ENCODE measurements at regions not wholly inside any gene's neighbourhood (a gene's known extent, or its start where the extent isn't known, plus 50 kb on each side); places are given as distances from the start of the nearest gene placed in this dataset.

GRCh38 chr18:53991202-53991601 lies 233.3 kb downstream of the MBD2 start:
- ChIA-PET POLR2A (no interaction called here), CTCF (no interaction called here)
- intact Hi-C loops (cut with micrococcal nuclease): no loop called here
- TF ChIP-seq, protein P1, sequence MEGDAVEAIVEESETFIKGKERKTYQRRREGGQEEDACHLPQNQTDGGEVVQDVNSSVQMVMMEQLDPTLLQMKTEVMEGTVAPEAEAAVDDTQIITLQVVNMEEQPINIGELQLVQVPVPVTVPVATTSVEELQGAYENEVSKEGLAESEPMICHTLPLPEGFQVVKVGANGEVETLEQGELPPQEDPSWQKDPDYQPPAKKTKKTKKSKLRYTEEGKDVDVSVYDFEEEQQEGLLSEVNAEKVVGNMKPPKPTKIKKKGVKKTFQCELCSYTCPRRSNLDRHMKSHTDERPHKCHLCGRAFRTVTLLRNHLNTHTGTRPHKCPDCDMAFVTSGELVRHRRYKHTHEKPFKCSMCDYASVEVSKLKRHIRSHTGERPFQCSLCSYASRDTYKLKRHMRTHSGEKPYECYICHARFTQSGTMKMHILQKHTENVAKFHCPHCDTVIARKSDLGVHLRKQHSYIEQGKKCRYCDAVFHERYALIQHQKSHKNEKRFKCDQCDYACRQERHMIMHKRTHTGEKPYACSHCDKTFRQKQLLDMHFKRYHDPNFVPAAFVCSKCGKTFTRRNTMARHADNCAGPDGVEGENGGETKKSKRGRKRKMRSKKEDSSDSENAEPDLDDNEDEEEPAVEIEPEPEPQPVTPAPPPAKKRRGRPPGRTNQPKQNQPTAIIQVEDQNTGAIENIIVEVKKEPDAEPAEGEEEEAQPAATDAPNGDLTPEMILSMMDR (IDR thresholded peaks at IDR 0.05): no peak
- ATAC-seq (ENCODE audit: low read depth) (no peak), DNase-seq (no peak)
- no peak overlapping the region for H3K4me3 Mint-ChIP-seq
- H3K9me3 Mint-ChIP-seq: no peaks in the 10 kb centered on the region
- no peaks in the 10 kb centered on the region for H3K27me3 Mint-ChIP-seq
- no peak overlapping the region for H3K27ac Mint-ChIP-seq
- H3K36me3 Mint-ChIP-seq (ENCODE audit: low read depth): no peaks in the 10 kb centered on the region
- no peaks in the 10 kb centered on the region for H3K4me1 Mint-ChIP-seq

DNA sequence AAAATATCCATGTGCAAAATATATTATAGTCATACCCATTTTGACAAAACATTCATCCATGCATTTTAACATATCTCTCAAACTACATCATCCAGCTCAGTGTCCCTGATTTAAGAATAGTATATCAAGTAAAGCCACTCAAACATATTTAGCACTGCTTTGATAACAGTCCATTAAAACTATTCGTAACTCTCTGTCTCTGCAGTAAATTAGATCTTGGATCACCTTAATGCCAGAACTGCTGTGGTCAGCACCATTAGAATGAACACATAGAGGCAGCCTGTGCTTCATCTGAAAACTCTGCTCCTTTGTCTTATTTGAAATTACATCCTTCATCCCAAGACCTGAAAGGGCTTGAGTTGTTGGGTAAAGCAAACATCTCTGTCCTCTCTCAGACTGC lies 234.0 kb downstream of the MBD2 start:
- ChIA-PET POLR2A (no interaction called here), CTCF (no interaction called here)
- Mint-ChIP-seq H3K36me3 (ENCODE audit: low read depth) (no peaks in the 10 kb centered on the region), H3K4me3 (no peak overlapping the region), H3K9me3 (no peaks in the 10 kb centered on the region), H3K4me1 (no peaks in the 10 kb centered on the region), H3K27ac (no peak overlapping the region), H3K27me3 (no peaks in the 10 kb centered on the region)
- ATAC-seq (ENCODE audit: low read depth): no peak
- TF ChIP-seq, protein P1 (IDR thresholded peaks at IDR 0.05): no peak
- DNase-seq: no peak
- intact Hi-C loops (cut with micrococcal nuclease): no loop called here

GRCh38 chr18:53984021-53984420 lies 240.4 kb downstream of the MBD2 start:
- no peaks in the 10 kb centered on the region for H3K36me3 Mint-ChIP-seq (ENCODE audit: low read depth)
- no peaks in the 10 kb centered on the region for H3K4me1 Mint-ChIP-seq

GRCh38 chr18:53971331-53971730 lies 253.1 kb downstream of the MBD2 start:
- Mint-ChIP-seq H3K36me3 (ENCODE audit: low read depth) (no peaks in the 10 kb centered on the region), H3K4me3 (no peak overlapping the region), H3K9me3 (peaks cover 6% of the 10 kb centered on the region), H3K27me3 (no peaks in the 10 kb centered on the region), H3K27ac (no peak overlapping the region), H3K4me1 (no peaks in the 10 kb centered on the region)
- DNase-seq: no peak
- no peak for ATAC-seq (ENCODE audit: low read depth)
- ChIA-PET CTCF (no interaction called here), POLR2A (no interaction called here)
- intact Hi-C loops (cut with micrococcal nuclease): no loop called here
- TF ChIP-seq, protein P1 (IDR thresholded peaks at IDR 0.05): no peak

More at GRCh38 chr18:53984021-53984420, 240.4 kb downstream of the MBD2 start:
- no peak for ATAC-seq (ENCODE audit: low read depth)
- POLR2A ChIA-PET: no interaction called here
- TF ChIP-seq, protein P1 (IDR thresholded peaks at IDR 0.05): no peak
- CTCF ChIA-PET: no interaction called here
- H3K27ac Mint-ChIP-seq: no peak overlapping the region
- peaks cover 4% of the 10 kb centered on the region for H3K9me3 Mint-ChIP-seq
- DNase-seq: no peak
- no peak overlapping the region for H3K4me3 Mint-ChIP-seq
- H3K27me3 Mint-ChIP-seq: no peaks in the 10 kb centered on the region
- intact Hi-C loops (cut with micrococcal nuclease): no loop called here

DNA sequence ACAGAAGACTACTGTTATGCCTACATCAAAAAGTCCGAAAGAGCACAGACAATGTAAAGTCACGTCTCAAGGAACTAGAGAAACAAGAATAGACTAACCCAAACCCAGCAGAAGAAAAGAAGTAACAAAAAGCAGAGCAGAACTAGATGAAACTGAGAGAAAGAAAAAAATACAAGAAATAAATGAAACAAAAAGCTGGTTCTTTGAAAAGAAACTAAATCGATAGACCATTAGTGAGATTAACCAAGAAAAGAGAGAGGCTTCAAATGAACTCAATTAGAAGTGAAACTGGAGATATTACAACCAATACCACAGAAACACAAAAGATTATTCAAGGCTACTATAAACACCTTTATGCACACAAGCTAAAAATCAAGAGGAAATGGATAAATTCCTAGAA lies 271.8 kb downstream of the MBD2 start:
- ChIA-PET CTCF (no interaction called here), POLR2A (no interaction called here)
- no peaks in the 10 kb centered on the region for H3K4me1 Mint-ChIP-seq
- no peak overlapping the region for H3K4me3 Mint-ChIP-seq
- no peaks in the 10 kb centered on the region for H3K36me3 Mint-ChIP-seq (ENCODE audit: low read depth)
- intact Hi-C loops (cut with micrococcal nuclease): no loop called here
- H3K9me3 Mint-ChIP-seq: no peaks in the 10 kb centered on the region
- TF ChIP-seq, protein P1 (IDR thresholded peaks at IDR 0.05): no peak
- no peak for ATAC-seq (ENCODE audit: low read depth)
- peaks cover 2% of the 10 kb centered on the region for H3K27me3 Mint-ChIP-seq
- no peak overlapping the region for H3K27ac Mint-ChIP-seq
- no peak for DNase-seq

Data from activated B cell treated with CpG ODN at 0.5 μM for 24 hours (primary cell).